ENCODE measurements at regions not wholly inside any gene's neighbourhood (a gene's known extent, or its start where the extent isn't known, plus 50 kb on each side); places are given as distances from the start of the nearest gene placed in this dataset.

DNA sequence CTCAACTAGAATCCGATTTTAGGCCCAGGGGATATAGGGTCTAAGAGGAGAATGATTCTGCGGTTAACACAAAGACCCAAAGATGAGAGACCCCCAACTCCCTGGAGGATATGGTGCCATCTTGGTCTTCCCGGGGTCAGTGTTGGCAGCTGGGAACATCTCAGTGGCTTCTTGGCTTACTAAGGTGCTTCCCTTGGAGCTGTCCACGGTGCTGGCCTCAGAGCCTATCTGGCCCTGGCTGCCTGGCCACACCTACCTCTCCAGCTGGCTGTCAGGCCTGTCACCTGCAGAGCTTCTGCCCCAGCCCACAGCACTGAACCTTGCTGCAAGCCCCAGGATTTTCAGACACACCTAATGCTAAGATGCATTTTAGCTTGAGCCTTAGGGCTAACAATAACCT, 70.7 kb upstream of the THY1 start:
- TF ChIP-seq, protein P1, sequence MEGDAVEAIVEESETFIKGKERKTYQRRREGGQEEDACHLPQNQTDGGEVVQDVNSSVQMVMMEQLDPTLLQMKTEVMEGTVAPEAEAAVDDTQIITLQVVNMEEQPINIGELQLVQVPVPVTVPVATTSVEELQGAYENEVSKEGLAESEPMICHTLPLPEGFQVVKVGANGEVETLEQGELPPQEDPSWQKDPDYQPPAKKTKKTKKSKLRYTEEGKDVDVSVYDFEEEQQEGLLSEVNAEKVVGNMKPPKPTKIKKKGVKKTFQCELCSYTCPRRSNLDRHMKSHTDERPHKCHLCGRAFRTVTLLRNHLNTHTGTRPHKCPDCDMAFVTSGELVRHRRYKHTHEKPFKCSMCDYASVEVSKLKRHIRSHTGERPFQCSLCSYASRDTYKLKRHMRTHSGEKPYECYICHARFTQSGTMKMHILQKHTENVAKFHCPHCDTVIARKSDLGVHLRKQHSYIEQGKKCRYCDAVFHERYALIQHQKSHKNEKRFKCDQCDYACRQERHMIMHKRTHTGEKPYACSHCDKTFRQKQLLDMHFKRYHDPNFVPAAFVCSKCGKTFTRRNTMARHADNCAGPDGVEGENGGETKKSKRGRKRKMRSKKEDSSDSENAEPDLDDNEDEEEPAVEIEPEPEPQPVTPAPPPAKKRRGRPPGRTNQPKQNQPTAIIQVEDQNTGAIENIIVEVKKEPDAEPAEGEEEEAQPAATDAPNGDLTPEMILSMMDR (IDR thresholded peaks at IDR 0.05; ENCODE audit: insufficient read depth, low read depth, low read length), result no peak
- TF ChIP-seq EZH2 (IDR thresholded peaks at IDR 0.05; ENCODE audit: insufficient read depth, low read length), result no peak
